ENCODE measurements at regions not wholly inside any gene's neighbourhood (a gene's known extent, or its start where the extent isn't known, plus 50 kb on each side); places are given as distances from the start of the nearest gene placed in this dataset.

DNA sequence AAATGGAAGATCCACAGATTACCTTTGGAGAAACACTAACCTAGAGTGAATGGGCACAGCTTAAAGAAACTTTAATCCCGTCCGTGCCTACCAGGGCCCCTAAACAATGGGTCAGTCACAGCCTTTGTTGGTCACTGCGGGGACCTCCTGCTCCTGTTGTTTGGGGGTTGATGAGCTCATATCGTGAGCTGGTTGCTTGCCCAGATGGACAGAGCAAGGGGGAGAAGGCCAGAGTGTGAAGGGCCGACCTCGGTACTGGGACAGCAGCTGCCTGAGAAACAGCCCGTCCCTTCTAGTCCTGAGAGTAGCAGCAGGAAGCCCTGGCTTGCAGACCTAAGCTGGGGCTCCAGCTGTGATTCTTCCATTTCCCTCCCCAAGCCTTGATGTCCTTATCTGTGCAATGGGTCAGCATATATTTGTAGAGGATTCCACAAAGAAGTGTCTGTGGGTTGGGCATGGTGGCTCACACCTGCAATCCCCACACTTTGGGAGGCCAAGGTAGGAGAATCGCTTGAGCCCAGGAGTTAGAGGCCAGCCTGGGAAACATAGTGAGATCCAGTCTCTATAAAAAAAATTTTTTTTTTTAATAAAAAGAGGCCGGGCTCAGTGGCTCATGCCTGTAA is 69.6 kb upstream of the SLC34A2 start:
- TF ChIP-seq, protein P1, sequence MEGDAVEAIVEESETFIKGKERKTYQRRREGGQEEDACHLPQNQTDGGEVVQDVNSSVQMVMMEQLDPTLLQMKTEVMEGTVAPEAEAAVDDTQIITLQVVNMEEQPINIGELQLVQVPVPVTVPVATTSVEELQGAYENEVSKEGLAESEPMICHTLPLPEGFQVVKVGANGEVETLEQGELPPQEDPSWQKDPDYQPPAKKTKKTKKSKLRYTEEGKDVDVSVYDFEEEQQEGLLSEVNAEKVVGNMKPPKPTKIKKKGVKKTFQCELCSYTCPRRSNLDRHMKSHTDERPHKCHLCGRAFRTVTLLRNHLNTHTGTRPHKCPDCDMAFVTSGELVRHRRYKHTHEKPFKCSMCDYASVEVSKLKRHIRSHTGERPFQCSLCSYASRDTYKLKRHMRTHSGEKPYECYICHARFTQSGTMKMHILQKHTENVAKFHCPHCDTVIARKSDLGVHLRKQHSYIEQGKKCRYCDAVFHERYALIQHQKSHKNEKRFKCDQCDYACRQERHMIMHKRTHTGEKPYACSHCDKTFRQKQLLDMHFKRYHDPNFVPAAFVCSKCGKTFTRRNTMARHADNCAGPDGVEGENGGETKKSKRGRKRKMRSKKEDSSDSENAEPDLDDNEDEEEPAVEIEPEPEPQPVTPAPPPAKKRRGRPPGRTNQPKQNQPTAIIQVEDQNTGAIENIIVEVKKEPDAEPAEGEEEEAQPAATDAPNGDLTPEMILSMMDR (IDR thresholded peaks at IDR 0.05; ENCODE audit: low read depth, low read length, poor library complexity, severe bottlenecking), result no peak
- no peak for TF ChIP-seq EZH2phosphoT487 (IDR thresholded peaks at IDR 0.05; ENCODE audit: borderline replicate concordance, low read length)
